SU-DHL-6 (cell line): ENCODE measurements at regions not wholly inside any gene's neighbourhood (a gene's known extent, or its start where the extent isn't known, plus 50 kb on each side); places are given as distances from the start of the nearest gene placed in this dataset.

ENCODE experiments used
- EZH2phosphoT487 ChIP-seq: fragments of 200-600 bp; sonication (generic), shearing (Covaris generic); conservative IDR thresholded peaks from 2 replicates; pipeline ENCODE4 v1.6.1; 2018; ENCODE audit warnings: mild to moderate bottlenecking, antibody characterized with exemption, low read length, moderate library complexity, mixed read lengths
- TF ChIP-seq, protein P1 (sequence below): fragments of 200-600 bp; sonication (generic); IDR thresholded peaks from one replicate; pipeline ENCODE4 v1.5.1; 2017; ENCODE audit warnings: antibody characterized with exemption, mild to moderate bottlenecking, low read length, moderate library complexity; ENCODE audit not compliant: insufficient read depth, poor library complexity, severe bottlenecking

DNA sequence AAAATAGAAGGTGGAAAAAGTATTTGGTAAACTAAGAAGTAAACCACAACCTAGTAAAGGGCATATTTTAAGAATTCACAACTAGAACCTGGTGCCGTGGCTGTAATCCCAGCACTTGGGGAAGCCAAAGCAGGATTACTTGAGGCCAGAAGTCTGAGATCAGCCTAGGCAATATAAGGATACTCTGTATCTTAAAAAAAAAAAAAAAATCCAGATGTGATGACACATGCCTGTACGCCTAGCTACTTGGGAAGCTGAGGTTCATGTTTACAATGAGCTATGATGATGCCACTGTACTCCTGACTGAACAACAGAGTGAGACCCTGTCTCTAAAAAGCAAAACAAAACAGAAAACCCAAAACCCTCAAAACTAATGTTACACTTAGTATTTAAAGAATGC, 156.5 kb upstream of the XIST start:
- TF ChIP-seq, protein P1, sequence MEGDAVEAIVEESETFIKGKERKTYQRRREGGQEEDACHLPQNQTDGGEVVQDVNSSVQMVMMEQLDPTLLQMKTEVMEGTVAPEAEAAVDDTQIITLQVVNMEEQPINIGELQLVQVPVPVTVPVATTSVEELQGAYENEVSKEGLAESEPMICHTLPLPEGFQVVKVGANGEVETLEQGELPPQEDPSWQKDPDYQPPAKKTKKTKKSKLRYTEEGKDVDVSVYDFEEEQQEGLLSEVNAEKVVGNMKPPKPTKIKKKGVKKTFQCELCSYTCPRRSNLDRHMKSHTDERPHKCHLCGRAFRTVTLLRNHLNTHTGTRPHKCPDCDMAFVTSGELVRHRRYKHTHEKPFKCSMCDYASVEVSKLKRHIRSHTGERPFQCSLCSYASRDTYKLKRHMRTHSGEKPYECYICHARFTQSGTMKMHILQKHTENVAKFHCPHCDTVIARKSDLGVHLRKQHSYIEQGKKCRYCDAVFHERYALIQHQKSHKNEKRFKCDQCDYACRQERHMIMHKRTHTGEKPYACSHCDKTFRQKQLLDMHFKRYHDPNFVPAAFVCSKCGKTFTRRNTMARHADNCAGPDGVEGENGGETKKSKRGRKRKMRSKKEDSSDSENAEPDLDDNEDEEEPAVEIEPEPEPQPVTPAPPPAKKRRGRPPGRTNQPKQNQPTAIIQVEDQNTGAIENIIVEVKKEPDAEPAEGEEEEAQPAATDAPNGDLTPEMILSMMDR, result no peak
- TF ChIP-seq EZH2phosphoT487, result no peak
